ENCODE measurements at regions not wholly inside any gene's neighbourhood (a gene's known extent, or its start where the extent isn't known, plus 50 kb on each side); places are given as distances from the start of the nearest gene placed in this dataset.

DNA sequence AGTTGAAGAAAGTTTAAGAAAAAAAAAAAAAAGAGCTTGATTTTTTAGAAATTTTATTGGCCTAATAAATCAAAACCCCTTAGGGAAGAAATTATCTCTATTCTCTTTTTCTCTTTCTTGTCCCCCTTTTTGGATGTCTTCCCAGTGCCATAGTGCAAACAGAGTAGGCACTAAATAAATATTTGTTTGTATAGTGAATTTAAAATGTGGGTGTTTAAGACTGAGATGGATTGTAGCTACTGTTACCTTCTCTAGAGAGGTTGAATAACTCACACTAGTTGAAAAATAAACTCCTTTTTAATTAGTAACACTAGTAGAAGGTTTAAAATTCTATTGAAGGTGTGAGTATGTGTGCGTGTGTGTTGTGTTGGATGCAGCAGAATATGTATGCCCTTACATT, 783.8 kb downstream of the NXPH1 start:
- TF ChIP-seq EZH2 (IDR thresholded peaks at IDR 0.05; ENCODE audit: low read depth) = no peak
- TF ChIP-seq, protein P1, sequence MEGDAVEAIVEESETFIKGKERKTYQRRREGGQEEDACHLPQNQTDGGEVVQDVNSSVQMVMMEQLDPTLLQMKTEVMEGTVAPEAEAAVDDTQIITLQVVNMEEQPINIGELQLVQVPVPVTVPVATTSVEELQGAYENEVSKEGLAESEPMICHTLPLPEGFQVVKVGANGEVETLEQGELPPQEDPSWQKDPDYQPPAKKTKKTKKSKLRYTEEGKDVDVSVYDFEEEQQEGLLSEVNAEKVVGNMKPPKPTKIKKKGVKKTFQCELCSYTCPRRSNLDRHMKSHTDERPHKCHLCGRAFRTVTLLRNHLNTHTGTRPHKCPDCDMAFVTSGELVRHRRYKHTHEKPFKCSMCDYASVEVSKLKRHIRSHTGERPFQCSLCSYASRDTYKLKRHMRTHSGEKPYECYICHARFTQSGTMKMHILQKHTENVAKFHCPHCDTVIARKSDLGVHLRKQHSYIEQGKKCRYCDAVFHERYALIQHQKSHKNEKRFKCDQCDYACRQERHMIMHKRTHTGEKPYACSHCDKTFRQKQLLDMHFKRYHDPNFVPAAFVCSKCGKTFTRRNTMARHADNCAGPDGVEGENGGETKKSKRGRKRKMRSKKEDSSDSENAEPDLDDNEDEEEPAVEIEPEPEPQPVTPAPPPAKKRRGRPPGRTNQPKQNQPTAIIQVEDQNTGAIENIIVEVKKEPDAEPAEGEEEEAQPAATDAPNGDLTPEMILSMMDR (conservative IDR thresholded peaks at IDR 0.05) = no peak
